Skin epidermis (tissue), 12 donors: ENCODE measurements at regions not wholly inside any gene's neighbourhood (a gene's known extent, or its start where the extent isn't known, plus 50 kb on each side); places are given as distances from the start of the nearest gene placed in this dataset.

Source experiments
- H3K27ac ChIP-seq, 21 experiments: fragments of 200-600 bp; sonication (generic) in 11 of 21; one replicate each; pipeline ENCODE4 v1.5.0; 2020; ENCODE audit warnings: mild to moderate bottlenecking in 3 of 21, inconsistent platforms in 2 of 21, moderate library complexity in 2 of 21
- H3K4me3 ChIP-seq, 7 experiments: fragments of 200-600 bp; sonication (generic) in 2 of 7; one replicate each; pipeline ENCODE4 v1.5.0; 2020; ENCODE audit warnings: inconsistent platforms in 2 of 7, mild to moderate bottlenecking in 2 of 7, moderate library complexity in 1 of 7

- Histone ChIP-seq H3K4me3 (no peak overlapping the region), H3K27ac (peak overlapping the region in 8 of 21 experiments; percentile 19 to 83 (median 51))
Observed at GRCh38 chr9:129344641-129345495, 166.8 kb upstream of the IER5L start.

GRCh38 chr9:129343424-129344375, 165.6 kb upstream of the IER5L start:
- H3K4me3 ChIP-seq = no peak overlapping the region
- peak overlapping the region in 15 of 21 experiments; percentile 13 to 83 (median 45) for H3K27ac ChIP-seq

DNA sequence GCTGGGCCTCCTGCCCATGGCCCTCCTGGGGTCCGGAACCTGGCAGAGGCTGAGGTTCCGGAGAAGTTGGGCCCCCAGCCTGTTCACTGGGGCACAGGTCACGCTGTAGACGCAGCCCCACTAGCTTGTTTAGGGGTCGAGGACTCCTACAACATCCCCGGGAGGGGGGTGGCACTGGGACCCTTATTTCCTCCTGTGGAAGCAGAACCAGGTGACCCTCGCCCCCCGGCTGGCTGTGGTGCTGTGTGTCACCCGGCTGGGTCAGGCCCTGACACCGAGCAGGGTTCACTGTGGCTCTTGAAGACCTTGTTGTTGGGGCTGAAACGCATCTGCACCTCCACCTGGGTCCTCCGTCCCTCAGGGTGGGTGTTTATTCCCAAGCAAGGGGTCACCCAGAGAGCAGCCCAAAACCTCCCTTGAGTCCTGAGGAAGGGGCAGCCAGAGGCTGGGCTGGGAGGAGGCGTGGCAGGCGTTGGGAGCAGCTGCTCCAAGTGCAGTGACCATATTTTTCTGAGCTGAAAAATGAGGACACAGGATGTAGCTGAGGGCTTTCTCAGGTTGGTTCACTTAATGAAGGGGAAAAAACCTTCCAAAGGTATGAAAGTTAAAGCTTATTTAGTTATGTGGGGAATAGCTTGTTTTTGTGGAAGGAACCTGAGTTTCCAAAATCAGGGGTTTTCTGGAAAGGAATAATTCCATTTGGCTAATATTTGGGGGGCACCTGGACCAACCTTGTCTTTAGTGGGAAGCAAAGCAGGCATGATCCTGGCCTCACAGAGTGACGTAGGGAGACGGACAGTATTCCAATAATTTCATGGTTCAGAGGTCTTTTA, 164.7 kb upstream of the IER5L start:
- peak overlapping the region in 9 of 21 experiments; percentile 16 to 83 (median 45) for H3K27ac ChIP-seq
- no peak overlapping the region for H3K4me3 ChIP-seq

GRCh38 chr9:129341987-129342348, 163.9 kb upstream of the IER5L start:
- Histone ChIP-seq H3K4me3 (no peak overlapping the region), H3K27ac (peak overlapping the region in 1 of 21 experiments; percentile 14)

DNA sequence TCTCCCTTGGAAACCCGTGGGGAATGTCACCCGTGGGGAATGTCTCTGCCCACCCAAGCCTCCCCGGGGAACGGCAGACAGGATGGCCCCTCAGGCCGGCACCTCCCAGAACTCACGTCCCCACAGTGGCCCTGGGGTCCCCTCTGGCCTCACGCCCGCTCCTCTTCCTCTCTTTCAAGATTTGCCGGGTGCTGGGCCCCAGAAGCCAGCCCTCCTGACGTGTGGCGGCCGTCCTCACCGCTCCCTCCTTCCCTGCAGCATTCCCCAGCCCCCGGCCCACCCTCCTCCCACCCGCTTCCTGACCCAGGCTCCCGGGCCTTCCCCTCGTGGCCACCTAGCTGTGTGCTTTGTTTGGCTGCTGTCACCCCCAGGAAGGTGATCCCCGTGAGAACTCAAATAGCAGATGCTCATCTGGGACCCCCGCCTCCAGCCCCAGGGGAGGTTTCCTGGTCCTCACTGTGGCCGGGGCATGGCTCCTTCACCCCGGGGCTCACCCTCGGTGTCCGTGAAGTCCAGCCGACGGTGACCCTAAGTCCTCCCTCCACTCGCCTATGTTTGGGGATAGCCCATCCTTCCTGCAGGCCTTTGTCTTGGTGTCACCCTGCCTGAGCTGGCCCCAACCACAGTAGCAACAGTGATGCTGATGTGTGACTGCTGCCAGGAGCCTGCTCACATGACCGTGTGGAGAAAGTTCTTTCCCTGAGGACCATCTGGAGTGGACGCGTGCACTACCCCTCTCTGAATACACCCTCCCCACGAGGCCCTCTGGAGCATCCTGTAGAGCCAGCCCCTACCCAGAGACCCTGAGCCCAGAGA, 163.3 kb upstream of the IER5L start:
- peak overlapping the region in 4 of 21 experiments; percentile 41 to 71 (median 50) for H3K27ac ChIP-seq
- no peak overlapping the region for H3K4me3 ChIP-seq

DNA sequence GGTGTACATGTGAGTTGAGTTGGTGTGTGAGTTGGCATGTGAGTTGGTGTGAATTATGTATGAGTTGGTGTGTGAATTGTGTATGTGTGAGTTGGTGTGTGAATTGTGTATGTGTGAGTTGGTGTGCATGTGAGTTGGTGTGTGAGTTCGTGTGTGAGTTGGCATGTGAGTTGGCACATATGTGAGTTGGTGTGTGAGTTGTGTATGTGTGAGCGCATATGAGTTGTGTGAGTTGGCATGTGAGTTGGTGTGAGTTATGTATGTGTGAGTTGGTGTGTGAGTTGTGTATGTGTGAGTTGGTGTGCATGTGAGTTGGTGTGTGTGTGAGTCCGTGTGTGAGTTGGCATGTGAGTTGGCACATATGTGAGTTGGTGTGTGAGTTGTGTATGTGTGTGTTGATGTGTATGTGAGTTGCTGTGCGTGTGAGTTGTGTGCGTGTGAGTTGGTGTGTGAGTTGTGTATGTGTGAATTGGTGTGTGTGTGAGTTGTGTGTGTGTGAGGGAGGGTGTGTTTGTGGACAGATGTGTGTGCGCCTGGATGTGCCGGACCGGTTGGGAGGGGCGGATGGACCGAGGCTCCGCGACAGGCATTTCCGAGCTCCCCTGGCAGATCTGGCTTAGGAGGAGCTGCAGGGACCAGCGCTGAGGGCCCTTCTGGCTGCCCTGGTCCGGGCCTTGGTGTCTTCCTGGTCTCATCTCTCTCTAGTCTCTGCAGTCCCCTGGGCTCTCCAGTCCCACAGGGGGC, 162.5 kb upstream of the IER5L start:
- Histone ChIP-seq H3K27ac (peak overlapping the region in 4 of 21 experiments; percentile 41 to 71 (median 50)), H3K4me3 (no peak overlapping the region)

DNA sequence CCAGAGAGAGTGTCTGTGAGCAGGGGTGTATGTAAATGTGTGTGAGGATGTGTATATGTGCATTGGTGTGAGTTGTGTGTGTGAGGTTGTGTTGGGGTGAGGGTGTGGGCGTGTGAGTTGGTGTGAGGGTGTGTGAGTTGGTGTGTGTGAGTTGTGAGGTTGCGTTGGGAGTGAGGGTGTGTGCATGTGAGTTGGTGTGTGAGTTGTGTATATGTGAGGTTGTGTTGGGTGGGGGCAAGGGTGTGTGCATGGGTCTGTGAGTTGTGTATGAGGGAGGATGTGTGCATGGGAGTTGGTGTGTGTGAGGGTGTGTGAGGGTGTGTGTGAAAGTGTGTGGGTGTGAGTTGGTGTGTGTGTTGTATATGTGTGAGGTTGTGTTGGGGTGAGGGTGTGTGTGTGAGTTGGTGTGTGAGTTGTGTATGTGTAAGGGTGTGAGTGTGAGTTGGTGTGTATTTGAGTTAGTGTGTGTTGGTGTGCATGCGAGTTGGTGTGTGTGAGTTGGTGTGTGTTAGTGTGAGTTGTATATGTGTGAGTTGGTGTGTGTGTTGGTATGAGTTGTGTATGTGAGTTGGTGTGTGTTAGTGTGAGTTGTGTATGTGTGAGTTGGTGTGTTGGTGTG, 161.6 kb upstream of the IER5L start:
- H3K27ac ChIP-seq = peak overlapping the region in 13 of 21 experiments; percentile 5 to 79 (median 28)
- no peak overlapping the region for H3K4me3 ChIP-seq

DNA sequence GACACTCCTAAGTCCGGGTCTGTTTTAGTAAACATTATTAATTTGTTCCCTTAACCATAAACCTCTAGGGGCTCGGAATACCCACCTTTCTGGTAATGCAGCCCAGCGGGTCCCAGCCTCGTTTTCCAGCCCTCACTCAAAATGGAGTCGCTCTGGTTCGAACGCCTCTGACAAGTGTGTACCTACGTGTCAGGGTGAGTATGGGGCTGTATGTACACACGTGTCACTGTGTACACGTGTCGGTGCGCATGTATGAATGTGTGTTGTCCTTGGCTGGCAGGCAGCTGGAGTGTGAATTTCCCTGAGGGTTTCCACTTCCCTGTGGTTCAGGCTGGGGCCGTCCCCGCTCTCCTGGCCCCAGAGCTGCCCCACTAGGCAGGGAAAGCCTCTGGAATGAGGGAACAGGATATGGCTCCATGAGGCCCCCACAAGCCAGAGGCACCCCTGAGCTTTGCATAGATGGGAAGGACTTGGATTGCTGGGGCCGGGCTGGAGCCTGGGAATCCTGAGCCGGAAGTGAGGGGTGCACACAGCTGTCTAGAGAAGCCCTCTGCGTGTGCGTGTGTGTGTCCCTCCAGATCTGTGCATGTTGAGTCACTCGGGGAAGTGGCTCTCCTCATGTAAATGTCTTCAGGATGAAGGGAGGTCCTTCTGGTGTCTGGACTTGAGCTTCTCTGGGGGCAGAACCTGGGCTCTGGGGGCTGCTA, 160.8 kb upstream of the IER5L start:
- Histone ChIP-seq H3K4me3 (no peak overlapping the region), H3K27ac (peak overlapping the region in 12 of 21 experiments; percentile 3 to 79 (median 31))

- peak overlapping the region in 20 of 21 experiments; percentile 28 to 95 (median 86) for H3K27ac ChIP-seq
- peak overlapping the region; percentile 19 to 43 (median 26) for H3K4me3 ChIP-seq
Observed at GRCh38 chr9:129337336-129338140, 159.5 kb upstream of the IER5L start.

DNA sequence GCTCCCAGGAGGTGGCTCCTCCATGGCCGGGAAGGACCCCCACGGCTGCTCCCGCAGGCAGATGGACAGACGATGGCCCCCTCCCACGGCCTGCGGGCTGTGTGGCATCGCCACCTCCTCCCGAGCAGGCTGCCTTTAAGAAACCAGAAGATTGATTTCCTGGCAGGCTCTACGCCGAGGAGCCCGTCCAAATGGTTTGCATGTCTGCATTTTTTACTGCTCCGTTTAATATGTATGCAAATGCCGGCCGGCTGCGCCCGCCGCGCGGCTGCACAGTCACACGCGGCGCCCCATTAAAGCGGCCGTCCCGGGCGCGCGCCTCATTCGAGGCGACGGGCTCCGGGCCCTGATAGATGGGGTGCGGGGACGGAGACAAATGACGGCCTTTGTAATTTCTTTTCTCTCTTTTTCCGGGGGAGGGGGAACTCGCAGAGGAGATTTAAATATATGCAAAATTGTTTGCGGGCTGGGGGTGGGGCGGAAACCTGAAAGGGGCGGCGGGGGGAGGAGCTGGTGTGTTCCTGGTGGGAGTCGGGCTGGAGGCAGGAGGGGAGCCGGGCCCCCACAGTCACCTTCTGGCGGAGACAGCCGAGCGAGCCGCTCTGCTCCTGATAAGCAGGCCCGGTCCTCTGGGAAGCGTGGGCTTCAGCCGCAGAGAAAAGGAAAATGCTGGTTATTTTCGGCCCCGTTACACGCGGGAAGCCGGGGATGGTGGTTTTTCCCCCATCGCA, 158.7 kb upstream of the IER5L start:
- Histone ChIP-seq H3K27ac (peak overlapping the region in 20 of 21 experiments; percentile 77 to 95 (median 86)), H3K4me3 (peak overlapping the region; percentile 19 to 43 (median 26))

DNA sequence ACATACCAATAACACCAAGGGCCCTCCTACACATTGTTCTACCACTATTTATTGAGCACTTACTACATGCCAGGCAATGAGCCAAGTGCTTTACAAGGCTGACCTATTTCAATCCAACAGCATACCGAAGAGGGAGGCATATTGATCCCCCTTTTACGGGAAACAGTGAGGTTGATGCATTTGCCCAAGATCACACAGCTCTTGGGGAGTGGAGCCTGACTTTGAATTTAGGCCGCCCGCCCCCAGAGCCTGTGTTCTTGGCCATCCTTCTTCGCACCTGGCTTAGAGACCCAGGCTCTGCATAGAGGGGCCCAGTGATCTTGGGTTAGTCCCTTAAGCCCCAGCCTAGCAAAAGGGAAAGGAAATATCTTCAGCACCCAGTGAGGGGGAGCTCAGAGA, 158.1 kb upstream of the IER5L start:
- Histone ChIP-seq H3K4me3 (peak overlapping the region; percentile 19 to 43 (median 26)), H3K27ac (peak overlapping the region in 20 of 21 experiments; percentile 77 to 95 (median 86))

DNA sequence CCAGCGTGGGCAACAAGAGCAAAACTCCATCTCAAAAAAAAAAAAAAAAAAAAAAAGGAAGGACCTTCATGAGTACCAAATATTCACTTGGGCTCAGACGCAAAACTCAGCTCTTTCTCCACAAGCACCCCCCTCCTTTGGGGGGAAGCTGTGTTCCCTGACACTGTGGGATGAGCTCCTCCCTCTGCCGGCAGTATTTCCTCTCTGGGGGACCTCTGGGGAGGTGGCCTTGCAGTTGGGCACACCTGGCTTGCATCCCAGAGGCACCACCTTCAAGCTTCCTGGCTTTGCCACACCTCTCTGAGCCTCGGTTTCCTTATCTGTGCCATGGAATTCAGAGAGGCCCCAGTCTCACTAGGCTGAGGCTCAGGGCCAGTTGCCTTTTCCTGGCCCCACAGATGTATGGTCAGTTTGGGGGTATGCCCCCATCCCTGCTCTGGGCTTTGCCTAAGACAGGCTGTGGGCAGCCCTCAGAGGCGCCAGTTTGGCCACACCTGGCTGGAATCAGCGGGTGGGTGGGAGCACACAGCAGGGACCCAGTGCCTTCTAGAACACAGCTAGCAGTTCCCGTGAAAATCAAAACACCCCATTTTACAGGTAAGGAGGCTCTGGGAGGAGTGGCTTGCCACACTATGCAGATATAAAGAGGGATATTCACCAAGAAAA, 157.5 kb upstream of the IER5L start:
- Histone ChIP-seq H3K27ac (peak overlapping the region in 20 of 21 experiments; percentile 77 to 95 (median 86)), H3K4me3 (no peak overlapping the region)

DNA sequence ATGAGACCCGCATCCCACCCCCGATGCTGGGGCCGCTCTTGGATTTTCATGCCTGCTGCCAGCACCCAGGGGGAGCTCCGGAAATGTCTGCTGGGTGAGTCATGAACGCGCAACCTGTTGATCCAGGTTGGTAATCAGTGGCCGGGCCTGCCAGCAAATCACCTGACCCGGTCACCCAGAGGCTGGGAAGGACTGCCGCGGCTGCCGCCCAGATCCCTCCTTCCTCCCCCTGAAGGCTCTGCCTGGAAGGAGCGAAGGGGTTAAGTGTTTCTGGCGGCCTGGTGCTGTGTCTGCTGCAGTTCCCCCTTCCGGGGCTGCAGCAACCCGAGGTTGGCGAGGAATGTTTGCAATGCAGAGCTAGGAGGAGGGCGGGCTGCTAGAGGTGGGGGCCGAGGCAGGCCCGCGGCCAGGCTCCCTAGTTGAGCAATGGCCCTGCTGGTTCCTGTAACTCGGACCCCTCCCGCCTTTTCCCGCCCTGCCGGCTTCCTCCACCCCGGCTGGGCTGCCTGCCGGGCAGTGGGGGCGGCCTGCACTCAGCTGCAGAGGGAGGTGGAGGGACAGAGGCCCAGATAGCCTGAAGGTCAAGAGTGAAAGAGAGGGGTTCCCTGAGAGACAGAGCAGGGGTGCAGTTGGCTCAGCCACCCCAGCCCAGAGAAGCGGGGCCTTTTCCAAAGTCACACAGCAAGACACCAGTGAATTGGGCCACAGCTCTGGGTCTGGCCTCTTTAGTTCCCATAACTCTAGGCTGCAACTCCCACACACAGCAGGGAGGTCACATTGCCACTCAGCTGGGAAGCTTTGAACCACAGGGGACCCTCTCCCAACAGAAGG, 156.3 kb upstream of the IER5L start:
- Histone ChIP-seq H3K27ac (peak overlapping the region; percentile 26 to 95 (median 86)), H3K4me3 (peak overlapping the region in 5 of 7 experiments; percentile 3 to 26 (median 5))

- Histone ChIP-seq H3K27ac (peak overlapping the region in 20 of 21 experiments; percentile 77 to 95 (median 86)), H3K4me3 (peak overlapping the region in 2 of 7 experiments; percentile 4 to 5)
Observed at GRCh38 chr9:129333617-129334104, 155.6 kb upstream of the IER5L start.
